Liver (tissue), 8 donors: ENCODE measurements at regions not wholly inside any gene's neighbourhood (a gene's known extent, or its start where the extent isn't known, plus 50 kb on each side); places are given as distances from the start of the nearest gene placed in this dataset.

Experiments
- DNase-seq: peaks from one replicate; pipeline ENCODE4 v3.0.0-alpha.2; 2017; ENCODE audit warnings: low spot score
- H3K27ac ChIP-seq, 2 donors: one replicate each; pipeline ENCODE4 v1.7.0; 2013; ENCODE audit warnings: inconsistent platforms in 2 of 2, low read length in 2 of 2, control low read depth in 1 of 2, low read depth in 1 of 2, mild to moderate bottlenecking in 1 of 2
- H3K27me3 ChIP-seq, 4 donors: one replicate each; pipeline versions ENCODE4 v1.6.1 to v1.7.0; 2013; ENCODE audit warnings: low read length in 3 of 4, inconsistent platforms in 1 of 4, mild to moderate bottlenecking in 1 of 4, moderate library complexity in 1 of 4; ENCODE audit not compliant: control insufficient read depth in 4 of 4, insufficient read depth in 4 of 4
- H3K36me3 ChIP-seq, 4 donors: one replicate each; pipeline versions ENCODE4 v1.6.1 to v1.7.0; 2013; ENCODE audit warnings: low read length in 3 of 4, mild to moderate bottlenecking in 3 of 4, low read depth in 1 of 4, moderate library complexity in 1 of 4; ENCODE audit not compliant: control insufficient read depth in 4 of 4, insufficient read depth in 3 of 4
- H3K4me1 ChIP-seq, 4 donors: one replicate each; pipeline versions ENCODE4 v1.6.1 to v1.7.0; 2013; ENCODE audit warnings: low read length in 3 of 4, mild to moderate bottlenecking in 3 of 4, moderate library complexity in 1 of 4; ENCODE audit not compliant: control insufficient read depth in 4 of 4, insufficient read depth in 4 of 4
- H3K4me3 ChIP-seq, 3 donors: one replicate each; pipeline versions ENCODE4 v1.6.1 to v1.7.0; 2013; ENCODE audit warnings: low read length in 3 of 3, control low read depth in 1 of 3, low read depth in 1 of 3, mild to moderate bottlenecking in 1 of 3
- H3K9ac ChIP-seq, 2 donors: one replicate each; pipeline ENCODE4 v1.7.0; 2013; ENCODE audit warnings: low read length in 2 of 2, mild to moderate bottlenecking in 2 of 2, moderate library complexity in 2 of 2, control low read depth in 1 of 2, low read depth in 1 of 2
- H3K9me3 ChIP-seq, 4 donors: one replicate each; pipeline versions ENCODE4 v1.6.1 to v1.7.0; 2013; ENCODE audit warnings: low read length in 3 of 4; ENCODE audit not compliant: control insufficient read depth in 4 of 4
- EGR1 ChIP-seq, 2 donors: IDR thresholded peaks; 2 replicates each; pipeline ENCODE4 v1.6.1; 2016 to 2018; ENCODE audit warnings: antibody characterized with exemption in 2 of 2, low read depth in 2 of 2
- FOXA1 ChIP-seq: IDR thresholded peaks from 2 replicates; pipeline ENCODE4 v1.6.1; 2016; ENCODE audit warnings: antibody characterized with exemption
- FOXA2 ChIP-seq: IDR thresholded peaks from 2 replicates; pipeline ENCODE4 v1.6.1; 2016; ENCODE audit warnings: antibody characterized with exemption
- GABPA ChIP-seq, 2 donors: IDR thresholded peaks in 1 of 2; conservative IDR thresholded peaks in 1 of 2; 2 replicates each; pipeline ENCODE4 v1.6.1; 2016; ENCODE audit warnings: antibody characterized with exemption in 2 of 2, mild to moderate bottlenecking in 1 of 2, moderate library complexity in 1 of 2
- HNF4A ChIP-seq, 2 donors: conservative IDR thresholded peaks; 2 replicates each; pipeline ENCODE4 v1.6.1; 2016; ENCODE audit warnings: antibody characterized with exemption in 2 of 2, mild to moderate bottlenecking in 2 of 2
- HNF4G ChIP-seq: IDR thresholded peaks from 2 replicates; pipeline ENCODE4 v1.6.1; 2016; ENCODE audit warnings: antibody characterized with exemption
- JUND ChIP-seq, 2 donors: IDR thresholded peaks; 2 replicates each; pipeline ENCODE4 v1.6.1; 2016; ENCODE audit warnings: antibody characterized with exemption in 2 of 2
- NR2F2 ChIP-seq: IDR thresholded peaks from 2 replicates; pipeline ENCODE4 v1.6.1; 2016; ENCODE audit warnings: antibody characterized with exemption
- RAD21 ChIP-seq, 2 donors: IDR thresholded peaks; 2 replicates each; pipeline ENCODE4 v1.6.1; 2016; ENCODE audit warnings: antibody characterized with exemption in 2 of 2, mild to moderate bottlenecking in 2 of 2
- RXRA ChIP-seq, 2 donors: IDR thresholded peaks; 2 replicates each; pipeline ENCODE4 v1.6.1; 2017 to 2018; ENCODE audit warnings: antibody characterized with exemption in 2 of 2, mild to moderate bottlenecking in 1 of 2
- SP1 ChIP-seq: IDR thresholded peaks from 2 replicates; pipeline ENCODE4 v1.6.1; 2018; ENCODE audit warnings: antibody characterized with exemption, mild to moderate bottlenecking
- TAF1 ChIP-seq: conservative IDR thresholded peaks from 2 replicates; pipeline ENCODE4 v1.6.1; 2016; ENCODE audit warnings: antibody characterized with exemption, mild to moderate bottlenecking
- YY1 ChIP-seq: IDR thresholded peaks from 2 replicates; pipeline ENCODE4 v1.6.1; 2016; ENCODE audit warnings: antibody characterized with exemption, mild to moderate bottlenecking
- WGBS: extraction: QIAGEN DNeasy Blood & Tissue Kit; methylation state at CpG from one replicate; pipeline ENCODE4 v1.1.7; 2013; 5-methylcytosine and 5-hydroxymethylcytosine counted together
- TF ChIP-seq, protein P1 (sequence below): IDR thresholded peaks from 2 replicates; pipeline ENCODE4 v1.6.1; 2016; ENCODE audit warnings: antibody characterized with exemption
- TF ChIP-seq, protein P2 (sequence below): IDR thresholded peaks from 2 replicates; pipeline ENCODE4 v1.6.1; 2016; ENCODE audit warnings: antibody characterized with exemption
- TF ChIP-seq, protein P3 (sequence below): fragments of 150-350 bp; IDR thresholded peaks from 2 replicates; pipeline ENCODE4 v1.5.1; 2017; ENCODE audit warnings: improper control_type of control experiment, low read depth, low read length; ENCODE audit not compliant: missing input control
- TF ChIP-seq, protein P4 (sequence below): IDR thresholded peaks from 2 replicates; pipeline ENCODE4 v1.6.1; 2016; ENCODE audit warnings: antibody characterized with exemption, mild to moderate bottlenecking
- TF ChIP-seq, protein P5 (sequence below): IDR thresholded peaks from 2 replicates; pipeline ENCODE4 v1.6.1; 2016; ENCODE audit warnings: antibody characterized with exemption
- donor health status: healthy.
- donor health status: healthy.
- donor health status: healthy.
- donor health status: healthy.
- donor health status: healthy.

DNA sequence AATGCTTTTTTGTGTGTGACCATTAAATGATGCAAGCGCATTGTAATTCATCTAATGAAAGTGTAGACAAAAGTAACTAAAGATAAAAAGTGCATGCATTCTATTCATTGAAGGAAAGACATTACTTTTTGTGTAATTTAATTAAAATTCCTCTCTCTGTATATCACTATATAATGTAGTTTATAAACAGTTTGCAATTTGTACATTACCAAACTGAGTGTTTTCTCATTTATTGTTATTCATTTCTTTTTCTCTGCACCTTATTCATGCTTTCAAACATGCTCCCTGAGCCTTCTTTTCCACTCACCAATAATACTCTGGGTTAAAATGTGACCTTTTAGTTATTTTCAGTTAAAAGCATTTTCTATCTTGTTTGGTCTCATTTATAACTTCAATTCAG, 713.7 kb upstream of the AADAT start:
- no peaks in the 10 kb centered on the region for H3K4me1 ChIP-seq
- no peaks in the 10 kb centered on the region for H3K9me3 ChIP-seq
- TF ChIP-seq, protein P1, sequence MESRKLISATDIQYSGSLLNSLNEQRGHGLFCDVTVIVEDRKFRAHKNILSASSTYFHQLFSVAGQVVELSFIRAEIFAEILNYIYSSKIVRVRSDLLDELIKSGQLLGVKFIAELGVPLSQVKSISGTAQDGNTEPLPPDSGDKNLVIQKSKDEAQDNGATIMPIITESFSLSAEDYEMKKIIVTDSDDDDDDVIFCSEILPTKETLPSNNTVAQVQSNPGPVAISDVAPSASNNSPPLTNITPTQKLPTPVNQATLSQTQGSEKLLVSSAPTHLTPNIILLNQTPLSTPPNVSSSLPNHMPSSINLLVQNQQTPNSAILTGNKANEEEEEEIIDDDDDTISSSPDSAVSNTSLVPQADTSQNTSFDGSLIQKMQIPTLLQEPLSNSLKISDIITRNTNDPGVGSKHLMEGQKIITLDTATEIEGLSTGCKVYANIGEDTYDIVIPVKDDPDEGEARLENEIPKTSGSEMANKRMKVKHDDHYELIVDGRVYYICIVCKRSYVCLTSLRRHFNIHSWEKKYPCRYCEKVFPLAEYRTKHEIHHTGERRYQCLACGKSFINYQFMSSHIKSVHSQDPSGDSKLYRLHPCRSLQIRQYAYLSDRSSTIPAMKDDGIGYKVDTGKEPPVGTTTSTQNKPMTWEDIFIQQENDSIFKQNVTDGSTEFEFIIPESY, result no peak
- TF ChIP-seq EGR1 (IDR thresholded peaks at IDR 0.05; ENCODE audit: low read depth in 2 of 2) (no peak), NR2F2 (no peak), JUND (IDR thresholded peaks at IDR 0.05) (no peak), YY1 (no peak), RAD21 (IDR thresholded peaks at IDR 0.05) (no peak), RXRA (IDR thresholded peaks at IDR 0.05) (no peak), HNF4A (conservative IDR thresholded peaks at IDR 0.05) (no peak)
- H3K27me3 ChIP-seq, result peaks cover 0 to 3% (median 0%) of the 10 kb centered on the region in 4 donors
- DNase-seq, result no peak
- H3K4me3 ChIP-seq, result no peak overlapping the region
- no peak overlapping the region for H3K9ac ChIP-seq
- H3K27ac ChIP-seq, result no peak overlapping the region
- WGBS, result 99% methylated on average over 1 of the region's 1 CpG
- no peaks in the 10 kb centered on the region for H3K36me3 ChIP-seq

DNA sequence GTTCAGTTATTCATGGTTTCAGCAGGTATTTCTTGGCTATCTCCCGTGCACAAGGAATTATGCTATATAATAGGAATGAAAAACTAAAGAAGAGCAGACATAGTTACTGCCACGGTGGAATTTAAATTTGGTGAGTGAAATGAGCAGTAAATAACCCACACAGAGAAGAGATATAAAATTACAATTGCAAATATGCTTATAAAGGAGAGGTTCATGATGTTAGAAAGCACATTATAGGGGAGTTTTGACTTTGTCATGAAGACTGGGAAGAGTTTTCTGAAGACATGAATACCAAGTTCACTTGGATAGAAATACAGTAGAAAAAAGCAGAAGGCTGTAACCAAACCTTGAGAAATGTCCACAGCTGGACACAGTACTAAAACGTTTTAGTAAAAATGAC, 712.0 kb upstream of the AADAT start:
- no peak for DNase-seq
- Histone ChIP-seq H3K27me3 (peaks cover 0 to 3% (median 0%) of the 10 kb centered on the region in 4 donors), H3K4me3 (no peak overlapping the region), H3K27ac (no peak overlapping the region), H3K9me3 (no peaks in the 10 kb centered on the region), H3K36me3 (no peaks in the 10 kb centered on the region), H3K9ac (no peak overlapping the region), H3K4me1 (no peaks in the 10 kb centered on the region)
- 60% methylated on average over 3 of the region's 3 CpGs for WGBS
- TF ChIP-seq JUND (IDR thresholded peaks at IDR 0.05) (no peak), RXRA (IDR thresholded peaks at IDR 0.05) (no peak), NR2F2 (no peak), TAF1 (no peak), YY1 (no peak), HNF4G (no peak), FOXA1 (no peak), SP1 (no peak), HNF4A (conservative IDR thresholded peaks at IDR 0.05) (no peak), EGR1 (IDR thresholded peaks at IDR 0.05; ENCODE audit: low read depth in 2 of 2) (no peak), GABPA (IDR thresholded peaks at IDR 0.05 in 1 of 2, conservative IDR thresholded peaks at IDR 0.05 in 1 of 2) (no peak), FOXA2 (no peak), RAD21 (IDR thresholded peaks at IDR 0.05) (no peak)
- TF ChIP-seq, protein P2, sequence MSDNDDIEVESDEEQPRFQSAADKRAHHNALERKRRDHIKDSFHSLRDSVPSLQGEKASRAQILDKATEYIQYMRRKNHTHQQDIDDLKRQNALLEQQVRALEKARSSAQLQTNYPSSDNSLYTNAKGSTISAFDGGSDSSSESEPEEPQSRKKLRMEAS, result no peak
- TF ChIP-seq, protein P3, sequence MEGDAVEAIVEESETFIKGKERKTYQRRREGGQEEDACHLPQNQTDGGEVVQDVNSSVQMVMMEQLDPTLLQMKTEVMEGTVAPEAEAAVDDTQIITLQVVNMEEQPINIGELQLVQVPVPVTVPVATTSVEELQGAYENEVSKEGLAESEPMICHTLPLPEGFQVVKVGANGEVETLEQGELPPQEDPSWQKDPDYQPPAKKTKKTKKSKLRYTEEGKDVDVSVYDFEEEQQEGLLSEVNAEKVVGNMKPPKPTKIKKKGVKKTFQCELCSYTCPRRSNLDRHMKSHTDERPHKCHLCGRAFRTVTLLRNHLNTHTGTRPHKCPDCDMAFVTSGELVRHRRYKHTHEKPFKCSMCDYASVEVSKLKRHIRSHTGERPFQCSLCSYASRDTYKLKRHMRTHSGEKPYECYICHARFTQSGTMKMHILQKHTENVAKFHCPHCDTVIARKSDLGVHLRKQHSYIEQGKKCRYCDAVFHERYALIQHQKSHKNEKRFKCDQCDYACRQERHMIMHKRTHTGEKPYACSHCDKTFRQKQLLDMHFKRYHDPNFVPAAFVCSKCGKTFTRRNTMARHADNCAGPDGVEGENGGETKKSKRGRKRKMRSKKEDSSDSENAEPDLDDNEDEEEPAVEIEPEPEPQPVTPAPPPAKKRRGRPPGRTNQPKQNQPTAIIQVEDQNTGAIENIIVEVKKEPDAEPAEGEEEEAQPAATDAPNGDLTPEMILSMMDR, result no peak
- TF ChIP-seq, protein P4, sequence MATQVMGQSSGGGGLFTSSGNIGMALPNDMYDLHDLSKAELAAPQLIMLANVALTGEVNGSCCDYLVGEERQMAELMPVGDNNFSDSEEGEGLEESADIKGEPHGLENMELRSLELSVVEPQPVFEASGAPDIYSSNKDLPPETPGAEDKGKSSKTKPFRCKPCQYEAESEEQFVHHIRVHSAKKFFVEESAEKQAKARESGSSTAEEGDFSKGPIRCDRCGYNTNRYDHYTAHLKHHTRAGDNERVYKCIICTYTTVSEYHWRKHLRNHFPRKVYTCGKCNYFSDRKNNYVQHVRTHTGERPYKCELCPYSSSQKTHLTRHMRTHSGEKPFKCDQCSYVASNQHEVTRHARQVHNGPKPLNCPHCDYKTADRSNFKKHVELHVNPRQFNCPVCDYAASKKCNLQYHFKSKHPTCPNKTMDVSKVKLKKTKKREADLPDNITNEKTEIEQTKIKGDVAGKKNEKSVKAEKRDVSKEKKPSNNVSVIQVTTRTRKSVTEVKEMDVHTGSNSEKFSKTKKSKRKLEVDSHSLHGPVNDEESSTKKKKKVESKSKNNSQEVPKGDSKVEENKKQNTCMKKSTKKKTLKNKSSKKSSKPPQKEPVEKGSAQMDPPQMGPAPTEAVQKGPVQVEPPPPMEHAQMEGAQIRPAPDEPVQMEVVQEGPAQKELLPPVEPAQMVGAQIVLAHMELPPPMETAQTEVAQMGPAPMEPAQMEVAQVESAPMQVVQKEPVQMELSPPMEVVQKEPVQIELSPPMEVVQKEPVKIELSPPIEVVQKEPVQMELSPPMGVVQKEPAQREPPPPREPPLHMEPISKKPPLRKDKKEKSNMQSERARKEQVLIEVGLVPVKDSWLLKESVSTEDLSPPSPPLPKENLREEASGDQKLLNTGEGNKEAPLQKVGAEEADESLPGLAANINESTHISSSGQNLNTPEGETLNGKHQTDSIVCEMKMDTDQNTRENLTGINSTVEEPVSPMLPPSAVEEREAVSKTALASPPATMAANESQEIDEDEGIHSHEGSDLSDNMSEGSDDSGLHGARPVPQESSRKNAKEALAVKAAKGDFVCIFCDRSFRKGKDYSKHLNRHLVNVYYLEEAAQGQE, result no peak
- TF ChIP-seq, protein P1, result no peak
- TF ChIP-seq, protein P5, sequence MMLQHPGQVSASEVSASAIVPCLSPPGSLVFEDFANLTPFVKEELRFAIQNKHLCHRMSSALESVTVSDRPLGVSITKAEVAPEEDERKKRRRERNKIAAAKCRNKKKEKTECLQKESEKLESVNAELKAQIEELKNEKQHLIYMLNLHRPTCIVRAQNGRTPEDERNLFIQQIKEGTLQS, result no peak
